ENCODE measurements at regions not wholly inside any gene's neighbourhood (a gene's known extent, or its start where the extent isn't known, plus 50 kb on each side); places are given as distances from the start of the nearest gene placed in this dataset.
"Not testable (repeated sequence)": the region's sequence is repeated elsewhere in the genome, so short reads cannot be mapped to it uniquely, and the experiment has no call there.

DNA sequence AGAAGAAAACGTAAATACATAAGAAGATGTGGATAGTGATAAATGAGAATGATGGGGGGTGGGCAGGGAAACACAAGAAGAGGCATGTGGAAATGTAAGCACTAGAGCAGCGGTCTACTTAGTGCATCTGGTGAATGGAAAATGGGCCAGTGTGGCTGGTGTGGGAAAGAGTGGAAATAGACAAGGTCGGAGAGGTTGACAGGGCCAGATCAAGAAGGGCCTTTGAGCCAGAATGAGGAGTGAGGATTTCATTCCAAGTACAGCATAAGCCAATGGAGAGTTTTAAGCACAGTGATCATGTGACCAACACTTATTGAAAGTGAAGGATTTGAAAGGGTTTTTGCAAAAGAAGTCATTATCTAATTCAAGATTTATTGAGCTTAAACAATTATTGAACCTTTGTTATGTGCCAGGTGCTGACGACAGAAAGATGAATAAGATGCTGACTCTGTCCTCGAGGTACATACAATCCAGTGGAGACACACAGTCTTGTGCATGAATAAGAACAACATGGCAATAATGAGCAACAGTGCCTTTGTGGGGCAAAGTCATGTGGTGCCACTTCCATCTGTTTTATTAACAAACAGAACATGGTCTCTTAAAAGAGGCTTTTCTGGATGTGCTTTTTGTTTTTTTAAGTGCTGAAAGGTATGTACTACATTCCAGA is 124.1 kb downstream of the MFSD1 start:
- no peaks in the 10 kb centered on the region for H3K4me1 Mint-ChIP-seq
- H3K4me3 Mint-ChIP-seq = no peak overlapping the region
- no peak overlapping the region for H3K27ac Mint-ChIP-seq (ENCODE audit: low read depth)
- H3K9me3 Mint-ChIP-seq = no peaks in the 10 kb centered on the region
- peaks cover 12% of the 10 kb centered on the region for H3K27me3 Mint-ChIP-seq
- no peak for DNase-seq (ENCODE audit: low spot score in 2 of 2)
- no peaks in the 10 kb centered on the region for H3K36me3 Mint-ChIP-seq (ENCODE audit: insufficient read depth)
- no peak for ATAC-seq (replicated peaks; ENCODE audit: extremely low read depth, poor library complexity, severe bottlenecking)

DNA sequence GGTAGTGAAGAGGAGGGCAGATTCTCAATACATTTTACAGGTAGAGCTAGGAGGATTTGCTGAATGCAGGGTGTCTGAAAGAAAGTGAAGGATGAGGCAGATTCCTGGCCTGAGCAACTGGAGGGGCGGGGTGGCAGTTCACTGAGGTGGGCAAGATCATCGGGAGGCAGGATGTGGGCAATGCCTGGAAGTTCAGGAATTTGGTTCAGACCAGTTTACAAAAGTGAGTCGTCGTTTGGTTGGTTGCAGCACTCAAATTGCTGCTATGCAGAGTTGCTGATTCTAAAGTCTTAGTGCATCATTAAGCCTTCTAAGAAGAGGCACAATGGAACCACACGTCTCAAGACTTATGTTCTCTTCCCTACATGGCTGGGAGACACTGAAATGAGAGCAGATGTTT is 134.0 kb downstream of the MFSD1 start:
- Mint-ChIP-seq H3K27ac (ENCODE audit: low read depth) (no peak overlapping the region), H3K4me1 (no peaks in the 10 kb centered on the region), H3K4me3 (no peak overlapping the region), H3K9me3 (peaks cover 26% of the 10 kb centered on the region), H3K36me3 (ENCODE audit: insufficient read depth) (no peaks in the 10 kb centered on the region), H3K27me3 (peaks cover 32% of the 10 kb centered on the region)
- ATAC-seq (replicated peaks; ENCODE audit: extremely low read depth, poor library complexity, severe bottlenecking) (no peak), DNase-seq (ENCODE audit: low spot score in 2 of 2) (no peak)

DNA sequence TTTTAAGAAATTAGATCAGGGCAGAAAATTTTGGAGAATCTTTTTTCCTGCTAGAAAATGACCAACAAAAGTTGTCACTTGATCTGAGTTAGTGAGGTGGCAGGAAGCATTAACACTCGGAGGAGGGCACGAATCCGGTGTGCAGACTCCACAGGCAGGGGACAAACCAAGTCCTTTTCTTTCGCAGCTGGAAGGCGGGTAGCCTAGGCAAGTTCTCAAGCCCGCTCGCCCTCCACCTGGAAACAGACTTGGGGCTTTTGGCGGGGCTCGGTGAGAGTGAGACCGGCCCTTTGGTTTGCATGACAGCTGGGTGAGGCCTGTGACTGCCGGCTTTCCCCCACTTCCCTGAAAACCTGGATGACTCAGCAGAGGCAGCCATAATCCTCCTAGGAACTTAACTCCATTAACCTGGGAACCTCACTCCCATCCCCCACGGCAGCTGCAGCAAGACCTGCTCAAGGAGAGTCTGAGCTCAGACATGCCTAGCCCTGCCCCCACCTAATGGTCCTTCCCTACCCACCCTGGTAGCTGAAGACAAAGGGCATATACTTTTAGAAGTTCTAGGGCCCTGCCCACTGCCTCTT is 134.8 kb downstream of the MFSD1 start:
- Mint-ChIP-seq H3K36me3 (ENCODE audit: insufficient read depth) (no peaks in the 10 kb centered on the region), H3K9me3 (peaks cover 26% of the 10 kb centered on the region), H3K27ac (ENCODE audit: low read depth) (no peak overlapping the region), H3K4me3 (no peak overlapping the region), H3K4me1 (no peaks in the 10 kb centered on the region), H3K27me3 (peaks cover 32% of the 10 kb centered on the region)
- DNase-seq (ENCODE audit: low spot score in 2 of 2) = no peak
- ATAC-seq (replicated peaks; ENCODE audit: extremely low read depth, poor library complexity, severe bottlenecking) = no peak

DNA sequence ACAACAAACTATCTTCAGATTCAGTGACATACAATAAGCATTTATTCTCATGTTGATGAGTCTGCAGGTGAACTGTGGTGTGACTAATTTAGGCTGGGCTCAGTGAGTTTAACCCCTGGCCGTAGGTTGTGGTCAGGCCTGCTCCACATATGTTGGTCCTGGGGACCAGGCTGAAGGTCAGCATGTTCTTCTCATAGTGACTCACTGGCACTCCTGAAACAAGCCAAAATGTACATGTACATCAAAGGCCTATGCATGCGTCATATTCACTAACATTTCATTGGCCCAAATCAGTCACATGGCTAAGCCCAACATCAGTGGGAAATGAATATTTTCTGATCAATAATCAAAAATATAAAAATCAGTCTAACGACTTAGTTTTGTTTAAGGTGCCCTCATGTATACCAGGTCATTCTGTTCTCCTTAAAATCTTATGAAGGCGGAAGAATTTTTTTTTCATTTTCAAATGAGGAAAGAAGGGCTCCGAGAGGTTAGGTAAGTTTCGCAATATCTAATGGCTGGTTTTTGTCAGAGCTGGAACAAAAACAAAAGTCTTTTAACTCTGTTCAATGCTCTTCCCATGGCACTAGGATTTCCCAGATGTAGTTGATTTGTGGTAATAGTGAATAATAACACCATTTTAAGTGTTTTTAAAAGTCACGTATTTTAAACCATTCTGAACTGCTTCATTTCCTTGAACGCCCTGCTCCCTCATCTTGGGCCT is 148.5 kb downstream of the MFSD1 start:
- Mint-ChIP-seq H3K4me3 (no peak overlapping the region), H3K27ac (ENCODE audit: low read depth) (no peak overlapping the region), H3K9me3 (no peaks in the 10 kb centered on the region), H3K36me3 (ENCODE audit: insufficient read depth) (peaks cover 3% of the 10 kb centered on the region), H3K27me3 (no peaks in the 10 kb centered on the region), H3K4me1 (no peaks in the 10 kb centered on the region)
- ATAC-seq (replicated peaks; ENCODE audit: extremely low read depth, poor library complexity, severe bottlenecking) = no peak
- no peak for DNase-seq (ENCODE audit: low spot score in 2 of 2)

DNA sequence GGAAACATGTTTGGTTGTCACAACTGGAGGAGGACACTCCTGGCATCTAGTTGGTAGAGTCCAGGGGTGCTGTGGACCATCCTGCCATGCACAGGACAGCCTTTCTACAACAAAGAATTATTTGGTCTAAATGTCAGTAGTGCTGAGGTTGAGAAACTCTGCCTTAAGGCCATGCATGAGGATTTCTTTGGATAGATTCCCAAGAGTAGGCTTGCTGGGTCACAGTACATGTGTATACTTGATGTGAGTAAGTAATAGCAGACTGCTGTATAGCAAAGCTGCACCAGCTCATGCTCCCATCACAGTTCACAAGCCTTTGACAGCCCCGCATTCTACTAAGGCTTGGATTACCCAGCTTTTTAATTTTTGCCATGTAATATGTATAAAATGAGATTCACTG is 151.3 kb downstream of the MFSD1 start:
- H3K27ac Mint-ChIP-seq (ENCODE audit: low read depth) = no peak overlapping the region
- peaks cover 3% of the 10 kb centered on the region for H3K36me3 Mint-ChIP-seq (ENCODE audit: insufficient read depth)
- no peak overlapping the region for H3K4me3 Mint-ChIP-seq
- H3K27me3 Mint-ChIP-seq = no peaks in the 10 kb centered on the region
- peaks cover 5% of the 10 kb centered on the region for H3K9me3 Mint-ChIP-seq
- no peak for DNase-seq (ENCODE audit: low spot score in 2 of 2)
- ATAC-seq (replicated peaks; ENCODE audit: extremely low read depth, poor library complexity, severe bottlenecking) = no peak
- no peaks in the 10 kb centered on the region for H3K4me1 Mint-ChIP-seq

DNA sequence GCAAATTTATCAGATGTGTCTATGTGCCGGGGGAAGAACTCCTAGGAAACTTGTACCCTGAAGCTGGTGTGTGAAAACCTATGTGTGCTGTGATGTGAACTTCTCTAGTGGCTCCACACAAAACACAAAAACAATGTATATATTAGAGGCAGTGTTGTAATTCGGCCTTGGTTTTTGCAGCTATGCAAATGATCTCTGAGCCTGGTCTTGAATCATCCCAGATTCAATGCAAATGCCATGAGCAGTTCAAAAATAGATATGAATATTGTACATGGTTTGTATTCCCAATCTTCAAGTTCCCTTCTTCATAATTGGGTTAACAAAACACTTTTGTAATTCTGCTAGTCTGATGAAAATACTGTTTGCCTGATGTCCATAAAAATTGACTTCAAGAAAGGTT is 152.6 kb downstream of the MFSD1 start:
- Mint-ChIP-seq H3K4me1 (no peaks in the 10 kb centered on the region), H3K27ac (ENCODE audit: low read depth) (no peak overlapping the region), H3K36me3 (ENCODE audit: insufficient read depth) (no peaks in the 10 kb centered on the region), H3K27me3 (no peaks in the 10 kb centered on the region), H3K4me3 (no peak overlapping the region), H3K9me3 (peaks cover 5% of the 10 kb centered on the region)
- ATAC-seq (replicated peaks; ENCODE audit: extremely low read depth, poor library complexity, severe bottlenecking) = no peak
- no peak for DNase-seq (ENCODE audit: low spot score in 2 of 2)

DNA sequence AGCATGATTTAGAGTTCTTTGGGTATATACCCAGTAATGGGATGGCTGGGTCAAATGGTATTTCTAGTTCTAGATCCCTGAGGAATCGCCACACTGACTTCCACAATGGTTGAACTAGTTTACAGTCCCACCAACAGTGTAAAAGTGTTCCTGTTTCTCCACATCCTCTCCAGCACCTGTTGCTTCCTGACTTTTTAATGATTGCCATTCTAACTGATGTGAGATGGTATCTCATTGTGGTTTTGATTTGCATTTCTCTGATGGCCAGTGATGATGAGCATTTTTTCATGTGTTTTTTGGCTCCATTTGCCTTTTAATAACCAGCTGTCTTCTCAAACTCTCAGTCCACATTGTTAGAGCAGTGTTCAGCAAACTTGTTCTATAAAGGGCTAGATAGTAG is 155.9 kb downstream of the MFSD1 start:
- ATAC-seq (replicated peaks; ENCODE audit: extremely low read depth, poor library complexity, severe bottlenecking); H3K4me1 Mint-ChIP-seq; DNase-seq (ENCODE audit: low spot score in 2 of 2); H3K27me3 Mint-ChIP-seq; H3K4me3 Mint-ChIP-seq; H3K27ac Mint-ChIP-seq (ENCODE audit: low read depth); H3K36me3 Mint-ChIP-seq (ENCODE audit: insufficient read depth); H3K9me3 Mint-ChIP-seq: not testable (repeated sequence)

DNA sequence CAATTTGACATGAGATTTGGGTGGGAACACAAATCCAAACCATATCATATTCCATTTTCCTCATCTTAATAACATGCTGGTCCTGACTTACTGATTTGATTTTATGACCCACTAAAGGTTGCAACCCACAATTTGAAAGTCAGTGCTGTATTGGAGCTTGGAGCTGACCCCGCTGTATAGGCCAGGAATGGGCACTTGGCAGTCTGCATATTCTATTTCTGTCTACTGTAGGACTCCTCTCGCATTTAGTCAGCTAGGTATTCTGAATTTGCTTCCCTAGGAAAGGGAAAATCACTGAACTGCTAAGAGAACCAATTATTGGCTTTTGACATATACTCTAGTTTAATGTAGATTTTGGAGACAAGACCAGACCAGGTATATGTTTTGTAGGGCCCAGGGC is 157.0 kb downstream of the MFSD1 start:
- H3K27ac Mint-ChIP-seq (ENCODE audit: low read depth) = no peak overlapping the region
- H3K9me3 Mint-ChIP-seq = peaks cover 5% of the 10 kb centered on the region
- H3K4me1 Mint-ChIP-seq = no peaks in the 10 kb centered on the region
- no peaks in the 10 kb centered on the region for H3K27me3 Mint-ChIP-seq
- no peak overlapping the region for H3K4me3 Mint-ChIP-seq
- no peaks in the 10 kb centered on the region for H3K36me3 Mint-ChIP-seq (ENCODE audit: insufficient read depth)
- ATAC-seq (replicated peaks; ENCODE audit: extremely low read depth, poor library complexity, severe bottlenecking) (no peak), DNase-seq (ENCODE audit: low spot score in 2 of 2) (no peak)

DNA sequence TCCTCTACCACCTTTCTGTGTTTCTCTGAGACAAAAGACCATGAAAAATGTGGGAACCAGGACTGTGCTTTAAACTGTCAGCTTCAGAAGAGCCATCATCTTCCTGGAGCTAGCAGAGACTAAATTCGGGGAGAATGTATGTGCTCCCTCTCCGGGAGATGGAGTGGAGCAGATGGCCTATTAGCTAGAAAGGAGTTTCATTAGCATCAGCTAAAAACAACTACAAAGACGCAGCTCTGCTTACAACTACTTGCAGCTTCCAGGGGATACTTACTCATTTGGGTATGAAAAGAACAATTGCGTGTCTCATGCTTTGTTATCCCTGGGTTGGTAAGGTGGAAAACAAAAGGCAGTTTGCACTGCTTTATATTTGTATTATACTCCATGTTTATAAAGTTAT is 159.6 kb downstream of the MFSD1 start:
- no peaks in the 10 kb centered on the region for H3K36me3 Mint-ChIP-seq (ENCODE audit: insufficient read depth)
- H3K4me3 Mint-ChIP-seq = no peak overlapping the region
- no peaks in the 10 kb centered on the region for H3K27me3 Mint-ChIP-seq
- H3K27ac Mint-ChIP-seq (ENCODE audit: low read depth) = no peak overlapping the region
- DNase-seq (ENCODE audit: low spot score in 2 of 2) (no peak), ATAC-seq (replicated peaks; ENCODE audit: extremely low read depth, poor library complexity, severe bottlenecking) (no peak)
- H3K4me1 Mint-ChIP-seq = no peaks in the 10 kb centered on the region
- H3K9me3 Mint-ChIP-seq = no peaks in the 10 kb centered on the region

DNA sequence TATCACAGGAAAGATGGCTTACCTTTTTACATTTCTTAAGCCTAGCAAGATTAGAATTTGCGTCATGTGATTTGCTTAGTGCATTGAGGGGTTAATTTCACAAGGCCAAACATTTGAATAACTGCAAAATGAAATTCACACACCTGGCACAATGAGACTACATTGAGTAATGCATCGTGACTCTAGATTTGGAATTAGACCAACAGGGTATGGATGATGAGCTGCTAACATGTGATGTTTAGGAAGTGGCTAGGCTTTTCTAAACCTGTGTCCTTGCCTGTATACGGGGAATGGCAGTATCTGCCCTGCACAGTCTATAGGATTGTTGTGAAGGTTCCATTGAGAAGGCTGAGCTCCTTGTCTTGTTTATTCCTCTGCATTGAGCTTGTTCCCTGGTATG is 160.1 kb downstream of the MFSD1 start:
- Mint-ChIP-seq H3K9me3 (no peaks in the 10 kb centered on the region), H3K27ac (ENCODE audit: low read depth) (no peak overlapping the region), H3K4me3 (no peak overlapping the region), H3K27me3 (no peaks in the 10 kb centered on the region), H3K36me3 (ENCODE audit: insufficient read depth) (no peaks in the 10 kb centered on the region), H3K4me1 (no peaks in the 10 kb centered on the region)
- no peak for DNase-seq (ENCODE audit: low spot score in 2 of 2)
- ATAC-seq (replicated peaks; ENCODE audit: extremely low read depth, poor library complexity, severe bottlenecking) = no peak

DNA sequence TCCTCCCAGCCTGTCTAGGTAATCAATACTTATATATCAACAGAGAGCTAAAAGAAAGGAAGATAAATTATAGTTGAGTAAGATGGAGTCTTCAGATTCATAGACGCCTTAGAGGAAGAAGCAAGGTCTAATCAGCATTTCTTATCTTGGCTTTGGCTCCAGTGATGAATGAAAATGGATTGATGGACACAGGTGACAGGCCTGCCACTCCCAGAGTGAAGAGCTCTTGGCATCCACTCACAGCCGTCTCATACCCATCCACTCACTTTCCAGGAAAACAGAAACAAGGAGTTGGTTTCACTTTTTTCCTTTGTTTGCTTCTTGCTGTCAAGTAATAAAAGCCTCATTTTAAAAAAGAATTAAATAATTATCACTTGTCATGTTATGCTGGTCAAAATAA is 168.2 kb downstream of the MFSD1 start:
- peaks cover 9% of the 10 kb centered on the region for H3K27me3 Mint-ChIP-seq
- H3K9me3 Mint-ChIP-seq = no peaks in the 10 kb centered on the region
- no peak for DNase-seq (ENCODE audit: low spot score in 2 of 2)
- H3K4me3 Mint-ChIP-seq = no peak overlapping the region
- no peaks in the 10 kb centered on the region for H3K4me1 Mint-ChIP-seq
- no peak overlapping the region for H3K27ac Mint-ChIP-seq (ENCODE audit: low read depth)
- no peak for ATAC-seq (replicated peaks; ENCODE audit: extremely low read depth, poor library complexity, severe bottlenecking)
- H3K36me3 Mint-ChIP-seq (ENCODE audit: insufficient read depth) = no peaks in the 10 kb centered on the region

DNA sequence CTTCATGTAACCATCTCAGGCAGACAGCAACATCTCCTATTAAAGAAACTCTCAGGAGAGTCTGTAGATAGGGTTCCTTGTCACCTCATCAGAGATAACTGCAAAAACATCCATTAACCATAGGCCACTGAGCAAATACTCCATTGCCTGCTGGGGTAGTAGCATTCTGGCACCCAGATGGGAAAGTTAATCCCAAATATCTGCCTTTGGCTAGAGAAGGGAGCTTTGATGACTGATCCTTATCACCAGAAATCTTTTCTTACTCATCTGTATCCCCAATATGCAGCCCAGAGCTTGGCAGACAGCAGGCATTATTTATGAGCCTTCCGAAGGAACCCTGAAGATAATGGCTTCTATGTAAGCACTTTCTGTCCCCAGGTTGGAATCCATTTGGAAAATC is 173.1 kb downstream of the MFSD1 start:
- ATAC-seq (replicated peaks; ENCODE audit: extremely low read depth, poor library complexity, severe bottlenecking) = no peak
- no peak overlapping the region for H3K27ac Mint-ChIP-seq (ENCODE audit: low read depth)
- H3K36me3 Mint-ChIP-seq (ENCODE audit: insufficient read depth) = no peaks in the 10 kb centered on the region
- no peak for DNase-seq (ENCODE audit: low spot score in 2 of 2)
- H3K4me1 Mint-ChIP-seq = no peaks in the 10 kb centered on the region
- peaks cover 9% of the 10 kb centered on the region for H3K27me3 Mint-ChIP-seq
- no peak overlapping the region for H3K4me3 Mint-ChIP-seq
- H3K9me3 Mint-ChIP-seq = no peaks in the 10 kb centered on the region

DNA sequence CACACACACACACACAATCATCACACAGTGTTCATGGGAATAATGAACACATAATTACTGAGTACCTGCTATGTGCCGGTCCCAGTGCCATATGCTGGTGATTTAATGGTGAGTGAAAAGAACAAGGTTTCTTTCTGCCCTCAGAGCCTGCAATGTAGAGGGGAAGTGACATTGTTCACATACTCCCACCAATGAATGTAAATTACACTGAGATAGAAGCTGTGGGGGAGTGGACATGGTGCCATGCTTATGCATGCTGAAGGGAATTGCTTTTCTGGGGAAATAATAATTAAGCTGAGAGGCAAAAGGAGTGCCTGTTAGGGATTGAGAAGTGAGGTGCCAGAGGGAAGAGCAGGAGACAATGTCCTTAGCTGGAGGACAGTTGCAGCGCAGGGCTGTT is 175.1 kb downstream of the MFSD1 start:
- Mint-ChIP-seq H3K27me3 (peaks cover 6% of the 10 kb centered on the region), H3K36me3 (ENCODE audit: insufficient read depth) (no peaks in the 10 kb centered on the region), H3K27ac (ENCODE audit: low read depth) (no peak overlapping the region), H3K4me3 (no peak overlapping the region), H3K9me3 (peaks cover 4% of the 10 kb centered on the region), H3K4me1 (no peaks in the 10 kb centered on the region)
- DNase-seq (ENCODE audit: low spot score in 2 of 2) (no peak), ATAC-seq (replicated peaks; ENCODE audit: extremely low read depth, poor library complexity, severe bottlenecking) (no peak)

All from central memory CD8-positive, alpha-beta T cell (primary cell).